ENCODE measurements at regions not wholly inside any gene's neighbourhood (a gene's known extent, or its start where the extent isn't known, plus 50 kb on each side); places are given as distances from the start of the nearest gene placed in this dataset.

- DNase-seq (ENCODE audit: low spot score), result no peak
Observed at GRCh38 chr2:120809151-120809550, 73.5 kb downstream of the GLI2 start.

GRCh38 chr2:120809609-120810440 lies 74.2 kb downstream of the GLI2 start:
- DNase-seq (ENCODE audit: low spot score), result no peak

- no peak for DNase-seq (ENCODE audit: low spot score)
Observed at GRCh38 chr2:120810639-120811038, 75.0 kb downstream of the GLI2 start.

GRCh38 chr2:120812866-120813265 lies 77.2 kb downstream of the GLI2 start:
- no peak for DNase-seq (ENCODE audit: low spot score)

- no peak for DNase-seq (ENCODE audit: low spot score)
Observed at GRCh38 chr2:120814352-120814751, 78.7 kb downstream of the GLI2 start.

DNA sequence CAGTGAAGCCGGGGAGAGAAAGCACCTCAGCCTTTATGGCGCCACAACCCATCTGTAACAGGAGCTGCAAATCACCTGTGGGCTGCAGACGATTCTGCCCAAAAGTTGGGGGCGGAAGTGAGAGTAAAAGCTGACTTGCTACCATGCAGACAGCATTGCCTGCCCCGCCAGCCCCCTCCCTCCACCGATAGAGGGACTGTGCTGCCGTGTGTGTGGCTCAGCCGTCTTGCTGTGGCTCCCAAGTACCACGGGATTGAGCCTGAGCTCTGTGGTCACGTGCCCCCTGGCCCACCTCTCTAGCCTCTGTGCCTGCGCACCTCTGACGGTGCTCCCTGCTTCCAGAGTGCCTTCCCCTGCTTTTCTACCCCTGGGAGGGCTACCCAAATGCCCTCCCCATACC lies 79.6 kb downstream of the GLI2 start:
- no peak for DNase-seq (ENCODE audit: low spot score)

DNA sequence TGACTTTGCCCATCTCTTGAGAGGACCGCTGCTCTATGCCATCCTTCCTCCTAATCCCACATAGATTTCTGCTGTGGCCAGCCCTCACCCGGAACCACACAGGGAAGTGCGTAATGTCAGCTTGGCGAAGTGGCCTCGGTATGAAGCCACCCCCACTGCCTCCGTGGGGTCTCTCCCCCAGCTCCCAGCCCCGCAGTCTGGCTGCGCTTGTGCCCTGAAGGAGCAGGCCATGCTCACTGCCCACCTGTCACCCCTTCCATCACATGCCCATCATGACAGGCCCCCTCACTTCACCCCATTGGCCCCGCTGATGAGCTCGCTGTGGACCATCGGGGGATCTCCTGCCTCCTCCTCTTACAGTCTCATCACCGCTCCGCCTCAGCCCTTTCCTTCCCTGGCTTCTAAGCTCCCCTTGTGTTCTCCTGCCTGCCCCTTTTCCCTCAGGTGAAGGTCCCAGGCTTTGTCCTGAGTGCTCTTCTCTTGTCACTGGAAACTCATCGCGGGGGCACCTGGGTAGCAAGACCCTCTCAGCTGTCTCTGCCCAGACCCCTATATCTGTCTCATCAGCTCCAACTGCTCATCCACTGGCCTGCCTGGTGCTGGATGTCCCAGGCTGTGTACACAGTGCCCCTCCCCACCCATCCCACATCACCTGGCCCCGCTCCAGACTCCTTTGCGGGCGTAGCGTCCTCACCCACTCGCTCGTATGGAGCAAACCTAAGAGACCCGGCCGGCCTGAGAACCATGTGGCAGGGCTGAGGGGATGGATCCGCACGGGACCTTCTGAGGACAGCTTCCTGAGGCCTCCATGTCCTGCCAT lies 81.7 kb downstream of the GLI2 start:
- DNase-seq (ENCODE audit: low spot score), result no peak

DNA sequence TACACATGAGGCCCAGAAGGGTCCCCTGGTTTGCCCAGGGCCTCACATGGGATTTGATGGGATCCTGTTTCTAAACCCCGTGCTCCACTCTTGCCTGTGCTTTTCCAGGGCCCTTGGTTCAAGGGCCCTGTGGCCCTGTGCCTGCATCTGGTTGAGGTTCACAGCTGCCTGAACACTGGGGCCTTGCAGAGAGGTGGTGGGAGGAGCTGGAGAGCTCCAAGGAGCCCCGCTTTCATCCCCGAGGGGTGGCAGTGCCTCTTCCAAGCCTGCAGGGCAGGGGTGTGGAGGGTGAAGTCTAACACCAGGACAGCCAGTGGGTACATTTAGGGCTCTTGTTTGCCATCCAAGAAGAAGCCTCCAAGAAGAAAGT lies 82.3 kb downstream of the GLI2 start:
- no peak for DNase-seq (ENCODE audit: low spot score)

DNA sequence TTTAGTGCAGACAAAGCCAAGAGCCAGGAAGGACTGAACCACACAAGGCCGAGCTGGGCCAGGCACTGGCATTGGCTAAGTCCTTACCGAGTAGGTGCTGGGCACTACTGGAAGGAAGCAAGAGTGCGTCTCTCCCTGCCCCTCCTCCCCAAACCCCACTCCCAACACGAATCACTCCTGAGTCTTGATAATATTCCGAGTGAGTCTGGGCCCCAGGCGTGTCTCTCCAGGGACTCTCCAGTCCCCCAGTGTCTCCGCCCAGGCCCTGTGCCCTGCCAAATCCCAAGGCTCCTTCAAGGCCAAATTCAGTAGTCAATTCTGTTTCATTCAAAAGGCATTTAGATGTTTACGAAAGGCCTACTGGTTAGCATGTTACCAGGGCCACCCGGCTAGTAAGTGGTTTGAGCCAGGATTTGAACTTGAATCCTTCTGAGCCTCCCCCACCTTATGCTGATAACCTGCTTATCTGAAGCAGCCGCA lies 82.8 kb downstream of the GLI2 start:
- DNase-seq (ENCODE audit: low spot score), result peak; percentile 91

DNA sequence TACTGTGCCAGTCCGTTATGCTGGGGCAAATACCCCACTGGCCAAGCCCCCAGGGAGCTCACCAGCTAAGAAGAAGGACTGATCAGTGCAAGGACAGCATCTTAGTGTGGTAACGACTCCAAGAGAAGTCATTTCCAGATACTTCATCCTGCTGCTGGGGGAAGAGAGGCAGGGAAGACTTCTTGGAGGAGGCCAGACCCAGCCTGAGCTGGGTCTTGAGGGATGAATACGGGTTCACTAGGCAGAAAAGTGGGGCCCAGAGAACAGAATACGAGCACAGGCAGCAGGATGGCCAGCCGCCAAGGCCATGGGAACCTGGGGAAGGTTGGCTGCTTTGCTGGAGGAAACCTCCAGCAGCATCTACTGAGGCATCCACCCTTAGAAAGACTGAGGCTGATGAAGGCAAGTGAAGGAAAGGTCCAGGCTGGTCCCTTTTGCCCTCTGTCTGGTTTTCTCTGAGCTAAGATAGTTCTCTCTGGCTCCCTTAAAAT lies 84.1 kb downstream of the GLI2 start:
- no peak for DNase-seq (ENCODE audit: low spot score)

- DNase-seq (ENCODE audit: low spot score), result peak; percentile 58
Observed at GRCh38 chr2:120820263-120820952, 84.7 kb downstream of the GLI2 start.

DNA sequence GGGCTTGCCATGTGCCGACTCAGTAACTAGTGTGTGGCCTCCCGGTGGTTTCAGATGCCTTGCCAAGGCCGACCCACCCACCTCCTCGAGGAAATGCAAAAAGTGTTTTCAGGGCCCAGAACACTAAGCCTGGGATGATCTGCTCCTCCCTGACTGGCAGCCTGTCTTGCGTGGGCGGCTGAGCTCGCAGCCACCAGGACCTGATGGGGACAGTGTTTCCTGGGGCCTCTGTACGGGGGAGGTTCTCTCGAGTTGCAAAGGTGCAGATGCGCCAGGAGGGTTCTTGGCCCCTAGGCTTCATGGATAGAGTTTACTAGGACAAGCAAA lies 85.2 kb downstream of the GLI2 start:
- DNase-seq (ENCODE audit: low spot score), result peak; percentile 72

DNA sequence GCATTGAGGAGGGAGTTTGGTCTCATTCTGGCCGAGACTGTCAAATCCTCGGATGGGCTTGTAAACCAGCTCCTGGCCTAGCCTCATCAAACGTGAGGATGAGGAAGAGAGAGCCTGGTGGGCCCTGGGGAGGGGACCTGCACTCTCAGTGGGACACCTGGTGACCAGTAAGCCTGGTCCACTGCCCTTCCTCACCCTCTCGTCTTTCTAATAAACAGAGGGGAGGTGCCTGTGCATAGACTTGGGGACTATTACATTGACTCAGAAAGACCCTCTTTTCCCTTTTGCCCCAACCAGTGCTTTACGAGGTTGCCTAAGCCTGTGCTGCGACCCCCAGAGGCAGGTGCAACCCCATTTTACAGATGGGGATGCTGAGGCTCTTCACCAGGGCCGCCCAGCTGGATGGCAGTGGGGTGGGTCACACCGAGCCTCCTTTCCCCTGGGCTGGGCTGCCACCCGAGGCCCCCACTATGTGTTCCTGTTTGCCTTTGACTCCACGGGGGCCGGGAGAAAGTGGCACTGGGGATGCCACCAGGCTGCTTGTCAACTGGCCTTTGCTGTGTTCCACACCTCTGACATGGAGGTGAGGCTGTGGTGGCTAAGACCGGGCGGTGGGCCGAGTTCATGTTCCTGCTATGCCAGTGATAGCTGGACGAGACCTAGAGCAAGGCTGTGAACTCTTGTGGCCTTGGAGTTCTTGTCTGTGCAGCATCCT lies 85.9 kb downstream of the GLI2 start:
- DNase-seq (ENCODE audit: low spot score), result no peak

GRCh38 chr2:120822933-120823332 lies 87.3 kb downstream of the GLI2 start:
- DNase-seq (ENCODE audit: low spot score), result no peak

DNA sequence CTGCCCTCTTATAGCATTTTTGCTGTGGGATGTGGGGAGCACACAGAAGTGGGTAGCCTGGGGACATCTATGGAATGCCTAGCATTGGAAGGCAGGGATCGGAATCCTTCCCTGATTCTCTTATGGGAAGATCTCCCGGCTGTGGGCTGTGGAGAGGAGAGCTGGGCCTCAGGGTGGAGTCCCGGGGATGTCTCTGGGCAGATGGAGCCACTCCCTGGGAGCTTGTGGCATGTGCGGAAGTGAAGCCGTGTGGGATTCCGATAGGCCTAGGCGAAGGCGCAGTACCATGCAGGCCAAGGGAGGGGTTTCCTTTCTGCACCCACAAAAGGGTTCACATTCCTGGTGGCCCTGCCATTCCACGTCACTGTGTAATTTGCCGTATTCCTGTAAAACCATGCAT lies 87.9 kb downstream of the GLI2 start:
- DNase-seq (ENCODE audit: low spot score), result no peak

- DNase-seq (ENCODE audit: low spot score), result no peak
Observed at GRCh38 chr2:120824246-120824645, 88.6 kb downstream of the GLI2 start.

GRCh38 chr2:120825370-120826259 lies 89.9 kb downstream of the GLI2 start:
- DNase-seq (ENCODE audit: low spot score), result peak; percentile 83

GRCh38 chr2:120826260-120826648 lies 90.6 kb downstream of the GLI2 start:
- no peak for DNase-seq (ENCODE audit: low spot score)

DNA sequence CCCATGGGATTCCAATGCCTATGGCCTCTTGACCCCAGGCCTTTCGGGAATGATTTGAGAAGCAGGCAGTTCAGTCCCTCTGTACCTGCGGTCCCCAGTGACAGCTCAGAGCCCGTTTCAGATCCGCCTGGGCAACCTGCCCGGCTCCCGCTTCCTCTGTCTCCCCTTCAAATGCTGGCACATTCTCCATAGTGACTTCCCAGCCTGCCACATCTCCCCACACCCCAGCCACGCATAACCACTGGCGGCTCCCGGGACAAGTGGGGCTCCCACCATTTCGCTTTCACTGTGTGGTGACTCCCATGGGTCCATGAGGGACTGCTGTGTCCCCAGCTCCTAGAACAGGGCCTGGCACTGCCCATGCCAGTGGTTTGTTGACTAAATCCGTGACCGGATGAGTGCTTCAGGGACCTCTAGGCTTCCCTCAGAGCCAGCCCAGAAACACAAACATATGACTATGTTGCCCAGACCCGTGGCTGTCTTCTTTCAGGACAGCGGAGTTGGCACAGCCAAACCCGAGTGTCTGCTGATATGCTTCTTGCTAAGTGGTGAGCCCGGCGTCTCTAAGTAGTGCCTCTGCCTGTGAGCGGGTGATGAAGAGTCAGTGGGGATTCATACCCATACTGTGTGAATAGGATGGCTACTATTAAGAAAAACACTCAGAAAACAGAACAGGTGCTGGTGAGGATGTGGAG lies 91.2 kb downstream of the GLI2 start:
- DNase-seq (ENCODE audit: low spot score), result no peak

DNA sequence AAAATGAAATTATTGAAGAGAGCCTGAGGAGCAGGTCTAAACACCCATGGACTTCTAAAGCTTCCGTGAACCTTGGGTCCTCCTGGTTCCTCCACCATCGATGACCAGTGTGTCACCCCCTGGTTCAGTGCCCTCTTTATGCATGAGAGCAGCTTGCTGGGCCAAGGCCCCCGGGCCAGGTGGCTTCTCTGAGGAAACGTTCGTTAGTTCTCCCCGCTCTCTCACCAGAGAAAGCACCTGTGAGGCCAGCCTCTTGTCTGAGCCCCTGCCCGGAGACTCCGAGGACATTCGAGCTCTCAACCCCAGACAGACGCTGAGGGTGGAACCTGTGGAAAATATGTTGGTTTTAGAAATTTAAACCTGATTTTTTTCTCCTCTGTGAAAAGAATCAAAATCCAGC lies 92.4 kb downstream of the GLI2 start:
- no peak for DNase-seq (ENCODE audit: low spot score)
